ENCODE measurements at regions not wholly inside any gene's neighbourhood (a gene's known extent, or its start where the extent isn't known, plus 50 kb on each side); places are given as distances from the start of the nearest gene placed in this dataset.

DNA sequence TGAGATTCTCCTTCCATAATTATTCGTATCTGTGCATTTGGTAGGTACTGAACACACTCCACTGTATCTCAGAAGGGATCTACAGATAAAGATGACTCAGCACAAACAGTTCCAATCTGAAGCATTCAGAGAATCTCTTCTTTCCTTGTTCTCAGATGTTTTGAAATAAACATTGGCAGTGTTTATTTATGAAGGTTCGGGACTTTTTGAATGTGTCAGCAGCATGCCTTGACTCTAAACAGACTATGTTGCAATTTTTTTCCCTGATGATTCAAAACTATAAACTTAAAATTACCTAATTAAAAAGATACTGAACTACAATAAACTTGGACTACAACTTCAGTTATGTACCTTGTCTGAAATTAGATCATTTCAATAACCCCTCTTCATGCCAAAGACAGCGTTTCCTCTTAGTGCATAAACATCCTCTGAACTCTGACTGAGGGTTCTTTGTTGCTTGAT is 612.9 kb upstream of the TBL1XR1 start:
- H3K27ac ChIP-seq, result peak overlapping the region; percentile 13 to 37
- no peak for DNase-seq (ENCODE audit: low spot score in 2 of 2)
- H3K36me3 ChIP-seq, result no peaks in the 10 kb centered on the region
- no peak overlapping the region for H3K4me3 ChIP-seq
- TF ChIP-seq, protein P1, sequence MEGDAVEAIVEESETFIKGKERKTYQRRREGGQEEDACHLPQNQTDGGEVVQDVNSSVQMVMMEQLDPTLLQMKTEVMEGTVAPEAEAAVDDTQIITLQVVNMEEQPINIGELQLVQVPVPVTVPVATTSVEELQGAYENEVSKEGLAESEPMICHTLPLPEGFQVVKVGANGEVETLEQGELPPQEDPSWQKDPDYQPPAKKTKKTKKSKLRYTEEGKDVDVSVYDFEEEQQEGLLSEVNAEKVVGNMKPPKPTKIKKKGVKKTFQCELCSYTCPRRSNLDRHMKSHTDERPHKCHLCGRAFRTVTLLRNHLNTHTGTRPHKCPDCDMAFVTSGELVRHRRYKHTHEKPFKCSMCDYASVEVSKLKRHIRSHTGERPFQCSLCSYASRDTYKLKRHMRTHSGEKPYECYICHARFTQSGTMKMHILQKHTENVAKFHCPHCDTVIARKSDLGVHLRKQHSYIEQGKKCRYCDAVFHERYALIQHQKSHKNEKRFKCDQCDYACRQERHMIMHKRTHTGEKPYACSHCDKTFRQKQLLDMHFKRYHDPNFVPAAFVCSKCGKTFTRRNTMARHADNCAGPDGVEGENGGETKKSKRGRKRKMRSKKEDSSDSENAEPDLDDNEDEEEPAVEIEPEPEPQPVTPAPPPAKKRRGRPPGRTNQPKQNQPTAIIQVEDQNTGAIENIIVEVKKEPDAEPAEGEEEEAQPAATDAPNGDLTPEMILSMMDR (IDR thresholded peaks at IDR 0.05), result no peak
- TF ChIP-seq POLR2AphosphoS5 (IDR thresholded peaks at IDR 0.05) (no peak), POLR2A (IDR thresholded peaks at IDR 0.05) (no peak)
- intact Hi-C loops (cut with DNase I; ENCODE audit: low total_unique reads), result no loop called here
- H3K9me3 ChIP-seq, result no peaks in the 10 kb centered on the region
- H3K27me3 ChIP-seq, result no peaks in the 10 kb centered on the region
- no peaks in the 10 kb centered on the region for H3K4me1 ChIP-seq

DNA sequence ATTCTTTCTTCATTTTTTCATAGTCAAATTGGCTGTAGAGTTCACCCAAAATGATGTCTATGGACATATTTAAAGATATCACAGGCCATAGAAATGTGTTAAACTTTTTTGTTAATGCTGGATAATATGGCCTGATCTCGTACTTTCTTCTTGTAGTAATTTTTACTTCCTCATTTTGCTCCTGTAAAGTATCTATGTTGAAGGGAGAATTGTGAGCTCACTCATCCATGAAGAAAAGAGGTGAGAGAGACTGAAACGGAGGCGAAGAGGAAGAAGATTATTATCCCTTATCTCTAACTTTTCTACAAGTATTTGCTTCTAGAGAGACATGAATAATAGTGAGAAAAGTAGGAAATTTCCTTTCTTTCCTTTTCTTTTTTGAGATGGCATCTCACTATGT is 613.8 kb upstream of the TBL1XR1 start:
- Histone ChIP-seq H3K4me3 (no peak overlapping the region), H3K9me3 (no peaks in the 10 kb centered on the region), H3K4me1 (no peaks in the 10 kb centered on the region), H3K27me3 (no peaks in the 10 kb centered on the region), H3K27ac (peak overlapping the region in 1 of 2 donors; percentile 37), H3K36me3 (no peaks in the 10 kb centered on the region)
- no peak for DNase-seq (ENCODE audit: low spot score in 2 of 2)
- no peak for TF ChIP-seq POLR2A (IDR thresholded peaks at IDR 0.05)
- TF ChIP-seq, protein P1 (IDR thresholded peaks at IDR 0.05), result no peak
- TF ChIP-seq POLR2AphosphoS5 (IDR thresholded peaks at IDR 0.05), result no peak
- intact Hi-C loops (cut with DNase I; ENCODE audit: low total_unique reads), result no loop called here

DNA sequence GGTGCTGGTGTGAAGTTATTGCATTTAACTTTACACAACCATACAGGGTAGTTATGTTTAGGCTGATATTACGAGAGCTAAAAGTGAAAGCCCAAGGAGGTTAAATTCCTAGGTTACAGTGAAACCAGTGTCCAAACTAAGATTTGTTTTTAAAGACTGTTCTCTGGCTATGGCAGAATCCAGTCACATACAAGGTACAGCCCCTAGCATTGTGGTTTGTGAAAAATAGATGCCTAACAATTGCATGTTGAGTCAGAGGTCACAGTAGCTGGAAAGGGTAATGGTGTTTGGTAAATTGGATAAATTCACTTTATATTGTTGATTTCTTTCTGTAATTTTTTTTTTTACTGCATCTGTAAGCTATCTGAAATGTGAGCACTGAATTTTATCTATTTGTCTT is 614.6 kb upstream of the TBL1XR1 start:
- DNase-seq (ENCODE audit: low spot score in 2 of 2), result no peak
- Histone ChIP-seq H3K4me3 (no peak overlapping the region), H3K36me3 (no peaks in the 10 kb centered on the region), H3K27ac (peak overlapping the region in 1 of 2 donors; percentile 37), H3K27me3 (no peaks in the 10 kb centered on the region), H3K4me1 (peaks cover 0 to 1% of the 10 kb centered on the region in 2 donors), H3K9me3 (no peaks in the 10 kb centered on the region)
- TF ChIP-seq POLR2A (IDR thresholded peaks at IDR 0.05), result no peak
- no peak for TF ChIP-seq POLR2AphosphoS5 (IDR thresholded peaks at IDR 0.05)
- TF ChIP-seq, protein P1 (IDR thresholded peaks at IDR 0.05), result no peak
- intact Hi-C loops (cut with DNase I; ENCODE audit: low total_unique reads), result no loop called here

DNA sequence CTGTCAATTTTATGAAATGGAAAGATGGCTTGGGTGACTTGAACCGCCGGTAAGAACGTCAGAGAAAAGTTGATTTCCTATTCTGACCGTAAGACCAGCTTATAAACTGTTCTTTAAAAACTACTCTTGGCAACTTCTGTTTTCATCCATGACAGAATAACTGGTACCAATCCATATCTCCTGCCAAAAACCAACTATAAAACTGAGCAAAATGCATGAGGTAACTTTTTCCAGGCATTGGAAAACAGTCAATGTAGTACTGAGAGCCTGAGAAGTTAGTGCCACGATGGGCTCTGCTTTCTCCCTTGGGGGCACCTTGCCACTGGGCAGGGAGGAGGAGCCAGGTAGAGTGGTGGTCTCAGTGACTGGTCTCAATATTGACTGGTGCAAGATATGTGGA is 615.2 kb upstream of the TBL1XR1 start:
- H3K4me1 ChIP-seq, result peaks cover 0 to 8% of the 10 kb centered on the region in 2 donors
- intact Hi-C loops (cut with DNase I; ENCODE audit: low total_unique reads), result no loop called here

DNA sequence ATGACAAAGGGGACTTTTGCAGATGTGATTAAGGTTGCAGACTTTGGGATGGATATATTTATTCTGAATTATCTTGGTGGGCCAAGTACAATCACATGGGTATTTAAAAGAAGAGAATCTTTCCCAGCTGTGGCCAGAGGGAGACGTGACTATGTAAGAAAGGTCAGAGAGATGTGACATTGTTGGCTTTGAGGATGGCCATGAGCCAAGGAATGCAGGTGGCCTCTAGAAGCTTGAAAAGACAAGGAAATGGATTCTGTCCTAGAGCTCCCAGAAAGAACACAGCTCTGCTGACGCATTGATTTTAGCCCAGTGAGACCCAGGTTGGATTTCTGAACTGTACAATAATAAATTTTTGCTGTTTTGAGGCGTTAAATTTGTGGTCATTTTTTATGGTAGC is 616.0 kb upstream of the TBL1XR1 start:
- no peaks in the 10 kb centered on the region for H3K9me3 ChIP-seq
- intact Hi-C loops (cut with DNase I; ENCODE audit: low total_unique reads), result no loop called here
- DNase-seq (ENCODE audit: low spot score in 2 of 2), result peak in 1 of 2 donors; percentile 80

More for the DNA sequence above, 615.2 kb upstream of the TBL1XR1 start:
- H3K27me3 ChIP-seq, result no peaks in the 10 kb centered on the region
- peak overlapping the region; percentile 6 to 73 for H3K27ac ChIP-seq
- H3K36me3 ChIP-seq, result no peaks in the 10 kb centered on the region
- TF ChIP-seq POLR2AphosphoS5 (IDR thresholded peaks at IDR 0.05) (no peak), POLR2A (IDR thresholded peaks at IDR 0.05) (no peak)
- TF ChIP-seq, protein P1 (IDR thresholded peaks at IDR 0.05), result no peak
- DNase-seq (ENCODE audit: low spot score in 2 of 2), result no peak
- no peaks in the 10 kb centered on the region for H3K9me3 ChIP-seq
- no peak overlapping the region for H3K4me3 ChIP-seq

More for the DNA sequence above, 616.0 kb upstream of the TBL1XR1 start:
- TF ChIP-seq POLR2AphosphoS5 (IDR thresholded peaks at IDR 0.05), result peak in 2 of 3 donors; percentile 20 to 36
- TF ChIP-seq, protein P1 (IDR thresholded peaks at IDR 0.05), result peak in 1 of 3 donors; percentile 9
- TF ChIP-seq POLR2A (IDR thresholded peaks at IDR 0.05), result no peak
- Histone ChIP-seq H3K36me3 (no peaks in the 10 kb centered on the region), H3K4me3 (no peak overlapping the region), H3K27me3 (no peaks in the 10 kb centered on the region), H3K4me1 (peaks cover 0 to 9% of the 10 kb centered on the region in 2 donors), H3K27ac (peak overlapping the region; percentile 6 to 73)

All from breast epithelium (tissue), 4 donors.